ENCODE measurements at regions not wholly inside any gene's neighbourhood (a gene's known extent, or its start where the extent isn't known, plus 50 kb on each side); places are given as distances from the start of the nearest gene placed in this dataset.
"Not testable (repeated sequence)": the region's sequence is repeated elsewhere in the genome, so short reads cannot be mapped to it uniquely, and the experiment has no call there.

- DNase-seq = no peak
Measured at GRCh38 chr11:69905611-69906452, 86.6 kb upstream of the FGF3 start.

DNA sequence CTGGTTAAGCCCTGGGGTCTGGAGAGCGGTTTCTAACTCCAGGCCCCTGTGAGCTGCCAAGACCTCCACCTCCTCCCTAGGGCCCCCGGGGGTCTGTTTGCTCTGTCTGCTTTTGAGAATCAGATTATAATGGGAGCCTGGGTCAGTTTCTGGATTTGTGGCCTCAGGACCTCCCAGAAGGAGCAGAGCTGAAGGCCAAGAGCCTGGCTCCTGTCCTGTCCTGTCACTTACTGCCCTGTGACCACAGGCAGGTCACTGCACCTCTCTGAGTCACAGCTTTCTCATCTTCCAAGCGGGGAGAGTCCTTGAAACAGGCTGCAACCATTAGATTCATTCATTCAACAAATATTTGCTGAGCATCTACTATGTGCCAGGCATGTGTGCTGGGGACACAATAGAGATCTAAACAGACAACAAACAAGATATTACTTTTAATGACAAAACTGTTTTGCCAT, 87.3 kb upstream of the FGF3 start:
- no peak for DNase-seq

DNA sequence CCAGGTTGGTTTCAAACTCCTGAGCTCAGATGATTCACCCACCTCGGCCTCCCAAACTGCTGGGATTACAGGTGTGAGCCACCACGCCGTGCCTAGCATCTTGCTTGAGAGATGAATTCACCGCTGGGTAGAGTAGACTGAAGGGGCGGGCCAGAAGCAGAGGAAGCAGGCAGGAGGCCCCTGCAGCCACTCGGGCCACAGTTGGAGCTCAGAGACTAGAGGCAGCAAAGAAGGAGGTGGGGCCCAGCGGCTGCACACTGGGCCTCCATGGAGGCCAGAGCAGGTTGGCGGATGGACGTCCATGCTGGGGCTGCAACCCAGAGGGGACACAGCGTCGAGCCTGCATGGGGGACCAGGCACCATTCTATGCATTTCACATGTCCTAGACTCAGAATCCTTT, 88.4 kb upstream of the FGF3 start:
- no peak for DNase-seq

DNA sequence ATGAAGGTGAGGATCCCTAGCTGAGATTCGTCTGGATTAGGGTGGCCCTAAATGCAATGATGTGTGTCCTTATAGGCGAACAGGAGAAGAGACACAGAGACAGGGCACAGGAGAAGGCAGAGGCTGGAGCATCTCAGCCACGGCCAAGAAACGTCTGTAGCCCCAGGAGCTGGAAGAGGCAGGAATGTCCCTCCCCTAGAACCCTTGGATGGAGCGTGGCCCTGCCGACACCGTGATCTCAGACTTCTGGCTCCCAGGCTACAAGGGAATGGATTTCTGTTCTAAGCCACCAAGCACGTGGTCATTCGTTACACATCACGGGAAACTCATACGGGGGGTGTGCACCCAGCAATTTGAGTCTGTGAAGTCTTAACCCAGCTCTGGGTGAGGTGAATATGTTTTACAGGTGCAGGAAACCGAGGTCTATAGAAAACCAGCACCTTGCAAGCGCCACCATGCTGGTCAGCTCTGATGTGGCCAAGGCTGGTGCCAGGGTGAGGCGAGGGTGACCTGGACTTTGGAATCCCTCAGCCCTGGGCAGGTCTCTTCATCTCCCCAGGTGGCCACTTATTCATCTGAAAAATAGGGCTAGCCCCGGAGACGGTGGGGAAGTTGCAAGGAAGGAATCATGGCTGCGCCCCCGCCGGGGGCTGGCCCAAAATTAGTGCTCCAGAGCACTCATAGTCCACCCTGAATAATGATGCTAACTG, 89.5 kb upstream of the FGF3 start:
- DNase-seq = no peak

DNA sequence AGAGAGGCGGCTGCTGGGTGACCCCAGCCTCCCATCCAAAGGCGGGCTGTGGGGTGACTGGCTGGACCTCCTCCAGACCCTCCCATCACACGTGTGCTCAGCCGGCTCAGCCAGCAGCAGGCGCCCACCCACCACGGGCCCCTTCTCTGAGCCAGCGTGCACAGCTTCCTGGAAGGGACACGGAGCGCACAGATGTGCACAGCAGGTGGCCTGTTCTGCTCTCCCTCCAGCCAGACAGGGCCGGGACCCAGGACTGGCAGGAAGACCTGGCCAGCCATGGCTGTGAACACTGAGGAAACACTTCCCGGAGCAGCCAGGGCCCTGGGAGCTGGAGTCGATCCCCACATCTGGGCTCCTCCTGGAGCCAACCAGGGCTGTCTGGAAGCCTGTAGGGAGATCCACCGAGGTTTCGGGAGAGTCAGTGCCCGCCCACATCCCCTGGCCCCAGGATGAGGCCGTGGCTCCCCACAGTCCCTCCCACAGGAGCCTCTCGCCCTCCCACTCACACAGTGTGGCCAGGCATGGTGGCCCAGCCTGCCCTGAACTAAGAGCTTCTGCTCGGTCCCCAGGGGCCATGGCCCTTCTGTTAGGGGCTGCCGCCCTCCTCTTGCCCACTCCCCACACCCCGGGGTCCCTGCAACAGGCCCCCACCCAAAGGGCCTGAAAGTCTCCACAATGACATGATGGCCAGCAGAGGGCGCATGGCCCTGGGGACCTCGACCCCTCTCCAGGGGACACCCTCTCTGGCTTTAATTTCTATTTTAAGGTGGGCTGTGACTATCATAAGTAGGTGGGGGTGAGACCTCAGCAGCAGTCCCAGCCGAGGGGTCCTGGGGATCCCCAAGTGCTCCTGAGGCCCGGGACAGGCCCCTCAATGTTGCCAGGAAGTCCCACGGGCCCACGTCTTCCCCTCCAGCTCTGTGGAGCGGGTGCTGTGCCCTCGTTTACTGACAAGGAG, 90.6 kb upstream of the FGF3 start:
- no peak for DNase-seq

DNA sequence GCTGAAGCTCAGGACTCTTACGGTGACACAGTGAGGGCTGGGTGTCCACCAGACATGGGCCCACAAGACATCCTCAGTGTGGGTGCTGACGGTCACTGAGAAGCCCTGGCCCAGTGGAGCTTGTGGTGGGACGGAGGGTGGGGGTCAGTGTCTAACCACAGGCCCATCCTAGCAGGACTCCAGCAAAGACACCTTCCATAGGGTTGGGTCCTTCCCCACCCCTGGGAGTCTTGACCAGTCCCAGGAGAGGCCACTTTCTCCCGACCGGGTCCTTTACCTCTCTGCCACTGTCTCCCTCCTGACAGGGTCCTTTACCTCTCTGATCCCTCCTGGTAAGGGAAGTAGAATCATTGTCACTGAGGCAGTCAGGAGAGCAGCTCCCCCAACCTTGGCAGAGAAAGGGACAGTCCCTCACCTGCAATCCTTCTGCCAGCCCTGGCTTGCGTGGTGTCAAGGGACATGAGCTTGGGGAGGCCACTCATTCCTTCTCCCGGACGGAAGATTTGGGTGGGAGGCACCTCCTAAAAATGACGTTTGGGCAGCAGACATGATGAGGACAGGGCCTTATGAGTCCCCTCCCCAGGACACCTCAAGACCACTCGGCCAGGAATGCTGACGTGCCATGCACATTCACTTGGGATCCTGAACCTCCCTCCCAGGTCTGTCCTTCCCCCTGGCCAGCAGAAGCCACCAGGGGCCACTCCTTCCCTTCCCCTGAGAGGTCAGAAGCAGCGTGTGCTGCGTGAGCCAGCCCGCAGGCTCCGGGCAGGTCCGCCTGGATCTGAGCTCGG, 91.5 kb upstream of the FGF3 start:
- no peak for DNase-seq

DNA sequence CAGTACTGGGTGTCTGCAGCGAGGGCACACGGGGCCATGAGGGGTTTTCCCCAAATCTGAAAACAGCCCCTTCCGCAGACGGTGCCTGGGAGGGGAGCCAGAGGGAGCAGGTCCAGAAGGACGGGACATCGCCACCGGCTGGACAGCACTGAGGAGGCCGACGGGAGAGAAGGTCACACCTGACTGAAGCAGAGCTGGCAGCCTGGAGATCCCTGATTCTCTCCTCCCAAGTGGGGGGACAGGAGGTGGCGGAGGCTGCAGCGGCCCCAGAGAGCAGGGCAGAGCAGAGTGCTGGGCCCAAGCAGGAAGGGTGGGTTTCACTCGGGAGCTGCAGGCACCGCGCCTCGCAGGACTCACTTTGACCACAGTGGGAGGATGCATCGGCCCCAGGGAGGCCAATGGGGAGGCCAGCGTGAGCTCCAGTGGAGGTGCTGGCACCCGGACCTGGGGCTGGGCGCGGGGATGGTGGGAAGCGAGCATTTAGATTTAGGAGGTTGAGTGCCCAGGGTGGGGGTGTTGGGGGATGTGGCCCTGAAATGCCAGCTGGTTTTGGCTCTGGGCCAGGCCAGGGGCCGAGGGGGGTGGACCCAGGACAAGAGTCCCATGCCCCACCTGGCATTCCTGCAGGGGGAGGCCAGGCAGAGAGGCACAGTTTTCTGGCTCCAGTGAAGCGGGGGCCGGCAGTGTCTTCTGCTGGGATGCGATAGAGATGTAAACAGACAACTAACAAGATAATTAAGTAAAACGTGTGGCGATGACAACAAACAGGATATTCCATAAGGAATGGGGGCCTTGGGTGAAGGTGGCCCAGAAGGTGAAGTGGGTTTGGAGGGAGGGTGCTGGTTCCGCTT, 92.3 kb upstream of the FGF3 start:
- no peak for DNase-seq

DNA sequence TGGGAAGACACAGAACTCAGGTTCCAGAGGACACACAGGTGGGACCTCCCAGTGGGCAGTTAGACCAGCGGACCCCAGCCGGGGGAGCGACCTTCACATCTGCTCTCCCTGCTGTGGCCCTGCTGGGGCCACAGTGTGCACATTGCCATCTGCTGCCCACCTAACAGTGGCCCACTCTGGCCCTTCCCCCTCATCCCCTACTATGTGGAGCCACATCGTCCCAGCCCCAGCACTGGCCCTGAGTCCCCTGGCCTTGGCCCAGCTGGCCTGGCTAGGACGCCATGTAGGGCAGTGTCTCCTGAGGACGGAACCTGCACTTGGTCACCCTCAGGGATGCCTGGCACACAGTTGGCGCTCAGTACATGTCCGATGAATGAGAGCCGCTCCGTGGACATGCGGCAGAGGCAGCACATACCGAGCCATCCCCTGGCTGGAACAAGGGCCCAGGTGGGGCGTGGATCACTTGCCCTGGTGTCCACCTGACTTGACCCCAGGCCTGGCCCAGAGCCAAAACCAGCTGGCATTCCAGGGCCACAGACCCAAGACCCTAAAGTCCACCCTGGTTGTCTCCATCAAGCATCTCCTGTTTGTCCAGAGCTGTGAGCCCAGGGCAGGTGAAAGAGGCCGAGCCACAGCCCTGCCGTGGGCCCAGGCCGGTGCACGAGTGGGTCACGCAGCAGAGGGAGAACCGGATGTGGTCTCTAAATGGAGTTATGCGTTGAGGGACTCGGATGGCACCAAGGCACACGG, 93.1 kb upstream of the FGF3 start:
- no peak for DNase-seq

DNA sequence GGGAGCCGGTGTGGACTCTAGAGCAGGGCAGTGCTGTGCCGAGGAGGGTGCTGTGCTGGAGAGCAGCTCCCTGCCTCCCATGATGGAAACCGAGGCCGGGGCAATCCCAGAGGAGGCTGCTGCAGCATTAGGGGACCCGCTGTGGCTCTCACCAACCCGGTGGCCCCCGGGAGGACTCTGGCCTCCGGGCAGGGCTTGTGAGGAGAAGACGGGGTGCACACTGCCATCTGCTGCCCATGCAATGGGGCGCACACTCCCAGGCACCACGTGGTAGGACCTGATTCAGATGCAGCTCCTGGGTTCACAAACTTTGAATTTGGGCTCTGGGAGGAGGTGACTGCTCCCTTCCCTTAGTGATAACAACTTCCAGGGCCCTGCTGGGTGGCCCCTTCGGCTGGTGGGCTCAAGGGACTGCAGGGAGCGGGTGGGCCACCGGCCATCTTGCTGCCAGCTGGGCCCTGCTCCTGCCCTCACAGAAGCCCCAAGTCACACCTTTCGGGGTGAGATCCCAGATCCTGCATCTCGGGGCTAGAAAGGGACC, 93.8 kb upstream of the FGF3 start:
- no peak for DNase-seq

DNA sequence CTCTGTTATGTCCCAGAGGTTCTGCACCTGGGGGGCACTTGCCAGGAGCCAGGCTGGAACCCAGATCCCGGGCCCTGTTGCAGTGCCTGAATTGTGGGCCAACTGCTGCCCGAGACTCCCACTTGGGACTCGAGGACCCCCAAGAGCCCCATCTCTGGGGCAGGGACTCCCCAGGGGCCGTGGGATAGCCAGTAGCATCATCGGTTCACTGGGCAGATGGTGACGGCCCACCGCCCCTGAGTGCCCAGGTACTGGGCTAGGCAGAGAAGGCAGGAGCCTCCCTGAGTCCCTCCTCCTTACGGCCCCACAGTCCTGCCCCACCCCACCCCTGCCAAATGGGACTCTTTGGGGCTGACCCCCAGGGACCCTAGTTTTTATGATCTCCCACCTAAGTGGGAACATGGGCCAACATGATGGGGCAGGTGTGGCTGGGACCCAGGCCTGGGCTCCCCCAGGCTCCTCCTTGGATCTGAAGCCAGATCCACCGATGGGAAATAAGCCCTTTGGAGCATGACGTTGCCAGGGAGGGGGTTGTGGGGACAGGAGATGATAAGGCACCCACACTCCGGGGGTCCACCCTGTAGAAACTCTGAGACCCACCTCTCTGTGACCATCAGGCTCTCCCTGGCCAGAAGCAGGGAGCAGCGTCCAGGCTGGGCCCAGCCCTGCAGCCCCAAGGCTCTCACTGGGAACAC, 94.5 kb upstream of the FGF3 start:
- DNase-seq = no peak

DNA sequence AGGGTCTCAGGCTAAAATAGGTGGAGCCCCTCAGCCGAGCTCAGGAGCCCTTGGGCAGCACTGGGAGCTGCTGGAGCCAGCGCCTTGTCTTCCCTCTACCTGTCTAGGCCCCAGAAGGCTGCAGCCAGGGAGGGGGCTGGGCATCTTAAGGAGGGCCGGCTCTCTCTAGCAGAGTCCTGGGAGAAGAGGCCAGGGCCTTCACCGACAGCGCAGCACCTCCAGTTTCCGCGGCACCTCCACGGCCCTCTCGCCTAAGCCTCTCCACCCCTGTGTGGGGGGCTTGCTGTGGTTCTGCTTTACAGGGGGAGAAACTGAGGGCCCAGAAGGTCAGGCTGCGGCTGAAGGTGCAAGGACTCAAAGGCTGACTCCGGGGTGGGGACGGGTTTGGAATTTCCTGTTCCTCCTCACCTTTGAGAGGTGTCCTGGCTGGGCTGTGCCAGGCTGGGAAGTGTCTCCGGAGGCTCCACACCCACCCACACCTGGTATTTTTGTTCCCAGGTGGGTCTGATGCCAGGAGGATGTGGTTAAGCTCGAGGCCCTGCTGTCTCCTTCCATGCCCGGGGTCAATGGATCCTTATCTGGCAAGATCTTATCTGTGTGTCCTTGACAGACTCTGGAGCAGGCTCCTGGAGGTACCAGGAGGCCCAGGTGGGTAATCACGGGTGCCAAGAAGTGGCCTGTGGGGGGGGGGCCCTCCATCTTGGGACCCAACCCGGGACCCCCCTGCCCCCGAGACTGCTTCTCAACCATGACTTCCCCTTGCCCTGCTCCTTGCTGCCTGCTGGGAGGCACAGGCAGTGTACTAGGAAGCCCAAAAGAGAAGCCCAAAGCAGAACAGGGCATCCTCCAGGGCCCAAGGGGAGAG, 95.3 kb upstream of the FGF3 start:
- no peak for DNase-seq

- DNase-seq = no peak
Measured at GRCh38 chr11:69915151-69915500, 95.9 kb upstream of the FGF3 start.

DNA sequence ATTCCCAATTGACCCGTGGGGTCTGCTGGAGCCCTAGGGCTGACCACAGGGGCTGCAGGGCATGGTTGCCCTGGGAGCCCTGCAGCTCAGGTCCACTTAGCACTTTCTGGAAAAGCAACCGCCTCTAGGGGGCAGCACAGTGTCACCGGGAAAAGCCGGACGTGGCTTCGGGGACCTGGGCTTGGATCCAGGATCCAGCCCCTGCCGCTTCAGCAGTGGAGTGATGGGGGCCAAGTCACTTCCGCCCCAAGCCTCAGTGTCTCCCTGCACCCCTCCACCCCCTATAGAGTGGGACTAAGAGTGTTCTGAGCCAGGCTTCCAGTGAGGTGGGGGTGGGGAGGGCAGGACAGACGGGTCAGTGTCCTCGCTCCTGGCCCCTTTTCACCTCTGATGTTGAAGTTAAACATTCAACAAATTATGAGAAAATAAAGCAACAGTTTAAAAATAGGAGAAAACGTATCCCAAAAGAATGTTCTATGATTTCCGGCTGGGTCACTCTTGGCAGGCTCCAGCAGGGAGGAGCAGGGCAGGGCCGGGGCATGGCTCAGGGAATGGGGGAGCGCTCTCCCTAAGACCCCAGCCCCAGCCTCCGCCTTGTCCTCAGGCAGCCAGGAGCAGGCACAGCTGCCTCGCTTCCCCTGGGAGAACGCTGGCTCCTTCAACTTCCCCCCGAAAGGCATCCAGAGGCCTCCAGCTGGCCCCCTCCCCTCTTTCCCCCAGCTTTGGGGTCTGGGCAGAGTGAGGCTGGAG, 96.5 kb upstream of the FGF3 start:
- peak; percentile 12 to 26 for DNase-seq

DNA sequence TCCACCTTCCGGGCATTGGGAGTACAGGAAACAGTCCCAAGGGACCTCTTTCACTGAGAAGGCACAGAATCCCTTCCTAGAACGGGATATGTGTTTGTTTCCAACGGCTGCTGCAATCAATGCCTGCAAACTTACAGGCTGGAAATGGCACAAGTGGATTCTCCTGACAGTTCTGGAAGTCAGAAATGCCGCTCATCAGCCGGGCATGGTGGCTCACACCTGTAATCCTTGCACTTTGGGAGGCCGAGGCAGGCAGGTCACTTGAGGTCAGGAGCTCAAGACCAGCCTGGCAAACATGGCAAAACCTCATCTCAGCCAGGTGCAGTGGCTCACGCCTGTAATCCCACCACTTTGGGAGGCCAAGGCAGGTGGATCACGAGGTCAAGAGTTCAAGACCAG, 97.0 kb upstream of the FGF3 start:
- DNase-seq = not testable (repeated sequence)

DNA sequence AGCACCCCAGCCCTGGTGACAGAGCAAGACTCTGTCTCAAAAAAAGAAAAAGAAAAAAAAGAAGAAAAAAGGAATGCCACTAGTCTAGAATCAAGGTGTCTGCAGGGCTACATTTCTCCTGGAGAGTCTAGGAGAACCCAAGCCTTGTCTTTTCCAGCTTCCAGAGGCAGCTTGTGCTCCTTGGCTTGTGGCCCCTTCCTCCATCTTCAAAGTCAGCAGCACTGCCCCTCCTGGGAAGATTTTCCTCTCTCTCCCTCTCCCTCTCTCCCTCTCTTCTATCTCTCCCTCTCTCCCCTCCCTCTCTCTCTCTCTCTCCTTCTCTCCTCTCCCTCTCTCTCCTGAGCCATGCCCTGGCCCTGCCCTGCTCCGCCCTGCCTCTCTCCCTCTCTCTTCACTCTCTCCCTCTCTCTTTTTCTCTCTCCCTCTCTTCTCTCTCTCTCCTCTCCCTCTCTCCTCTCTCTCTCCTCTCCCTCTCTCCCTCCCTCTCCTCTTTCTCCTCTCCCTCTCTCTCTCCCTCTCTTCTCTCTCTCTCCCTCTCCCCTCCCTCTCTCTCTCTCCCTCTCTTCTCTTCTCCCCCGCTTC, 97.7 kb upstream of the FGF3 start:
- no peak for DNase-seq

- DNase-seq = no peak
Measured at GRCh38 chr11:69917529-69917928, 98.3 kb upstream of the FGF3 start.

DNA sequence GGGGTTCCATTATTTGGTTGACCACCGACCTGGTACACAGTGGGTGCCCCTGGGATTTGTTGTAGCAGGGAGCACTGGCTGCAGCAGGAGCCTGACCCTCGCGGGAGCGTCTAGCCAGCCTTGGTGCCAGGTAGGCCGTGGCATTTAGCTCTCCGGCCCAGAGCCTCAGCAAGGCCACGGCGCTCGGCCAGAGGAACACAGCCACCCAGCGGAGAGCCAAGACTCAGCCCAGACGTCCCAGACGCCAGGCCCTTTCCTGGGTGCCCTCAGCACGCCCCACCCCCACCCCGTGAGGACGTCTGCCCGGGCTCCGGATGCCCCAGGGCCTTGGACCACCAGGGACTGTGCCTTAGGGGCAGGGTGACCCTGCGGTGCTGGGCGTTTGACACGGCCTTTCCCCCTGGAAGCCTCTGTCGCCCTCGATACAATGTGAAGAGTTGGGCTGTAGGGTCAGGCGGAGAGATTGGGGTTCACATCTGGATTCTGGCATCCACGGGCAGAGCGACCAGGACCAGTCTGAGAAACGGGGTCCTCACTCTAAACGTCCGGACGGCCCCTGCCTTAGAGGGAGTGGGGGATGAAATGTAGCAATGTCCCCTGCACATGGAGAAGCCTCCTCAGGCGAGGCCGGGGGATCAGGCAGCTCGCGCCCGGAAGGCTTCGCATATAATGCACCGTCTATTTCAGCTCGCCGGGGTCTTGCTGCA, 99.2 kb upstream of the FGF3 start:
- DNase-seq = no peak

Data from activated CD4-positive, alpha-beta T cell treated with anti-CD3 and anti-CD28 coated beads for 4 hours (primary cell).